Esophagus squamous epithelium (tissue), 5 donors: ENCODE measurements at regions not wholly inside any gene's neighbourhood (a gene's known extent, or its start where the extent isn't known, plus 50 kb on each side); places are given as distances from the start of the nearest gene placed in this dataset.
"Not testable (repeated sequence)": the region's sequence is repeated elsewhere in the genome, so short reads cannot be mapped to it uniquely, and the experiment has no call there.

Experiments
- DNase-seq: peaks from one replicate; lab custom pipeline; 2025; lab: John Stamatoyannopoulos, UW
- H3K27ac ChIP-seq, 4 donors: fragments of 200-600 bp; sonication (generic); one replicate each; pipeline ENCODE4 v1.5.1; 2016 to 2019; ENCODE audit warnings: mild to moderate bottlenecking in 1 of 4
- H3K27me3 ChIP-seq, 4 donors: fragments of 200-600 bp; sonication (generic); 1 replicate in 3 of 4; 2 replicates in 1 of 4; pipeline versions ENCODE4 v1.5.1 to v1.6.0; 2017 to 2021; ENCODE audit warnings: antibody characterized with exemption in 1 of 4
- H3K36me3 ChIP-seq, 3 donors: fragments of 200-600 bp; sonication (generic); one replicate each; pipeline ENCODE4 v1.5.1; 2016 to 2019
- H3K4me1 ChIP-seq, 3 donors: fragments of 200-600 bp; sonication (generic); one replicate each; pipeline ENCODE4 v1.5.1; 2017 to 2019
- H3K4me3 ChIP-seq, 4 donors: fragments of 200-600 bp; sonication (generic); 1 replicate in 3 of 4; 2 replicates in 1 of 4; pipeline ENCODE4 v1.5.1; 2016 to 2019; ENCODE audit warnings: mild to moderate bottlenecking in 2 of 4, moderate library complexity in 1 of 4
- H3K9me3 ChIP-seq, 3 donors: fragments of 200-600 bp; sonication (generic); one replicate each; pipeline ENCODE4 v1.5.1; 2016 to 2019
- CTCF ChIP-seq, 6 experiments: fragments of 450-650 bp in 4 of 6; fragments of 200-600 bp in 2 of 6; sonication (generic) in 2 of 6; IDR thresholded peaks; one replicate each; pipeline ENCODE4 v1.5.1; 2016 to 2019; ENCODE audit warnings: antibody characterized with exemption in 6 of 6, mild to moderate bottlenecking in 4 of 6, moderate library complexity in 4 of 6
- POLR2A ChIP-seq, 4 donors: fragments of 450-650 bp; IDR thresholded peaks; one replicate each; pipeline ENCODE4 v1.6.1; 2017; ENCODE audit warnings: antibody characterized with exemption in 4 of 4, mild to moderate bottlenecking in 4 of 4, moderate library complexity in 3 of 4
- WGBS, 2 donors: methylation state at CpG; one replicate each; pipeline ENCODE4 v1.1.5; 2018; 5-methylcytosine and 5-hydroxymethylcytosine counted together
- intact Hi-C: fragments of 100-400 bp; cut with DNase I; formaldehyde crosslinking; loops from one replicate; pipeline ENCODE4 v1.15.0; 2022
- donor health status: DM: yes; HTN: yes; CAD: no.

GRCh38 chr6:4725136-4725760 is 51.0 kb upstream of the CDYL start:
- DNase-seq, H3K36me3 ChIP-seq, H3K27ac ChIP-seq, H3K27me3 ChIP-seq, H3K4me1 ChIP-seq, intact Hi-C loops, H3K4me3 ChIP-seq, H3K9me3 ChIP-seq: not testable (repeated sequence)
- WGBS, 2 donors = 79 to 100% methylated on average over 2 to 6 of the region's 36 CpGs

GRCh38 chr6:4724727-4725126 is 51.5 kb upstream of the CDYL start:
- H3K27me3 ChIP-seq, H3K4me1 ChIP-seq, H3K36me3 ChIP-seq, H3K4me3 ChIP-seq, H3K27ac ChIP-seq, intact Hi-C loops, H3K9me3 ChIP-seq, DNase-seq: not testable (repeated sequence)
- 68 to 84% methylated on average over 5 to 6 of the region's 7 CpGs for WGBS, 2 donors

DNA sequence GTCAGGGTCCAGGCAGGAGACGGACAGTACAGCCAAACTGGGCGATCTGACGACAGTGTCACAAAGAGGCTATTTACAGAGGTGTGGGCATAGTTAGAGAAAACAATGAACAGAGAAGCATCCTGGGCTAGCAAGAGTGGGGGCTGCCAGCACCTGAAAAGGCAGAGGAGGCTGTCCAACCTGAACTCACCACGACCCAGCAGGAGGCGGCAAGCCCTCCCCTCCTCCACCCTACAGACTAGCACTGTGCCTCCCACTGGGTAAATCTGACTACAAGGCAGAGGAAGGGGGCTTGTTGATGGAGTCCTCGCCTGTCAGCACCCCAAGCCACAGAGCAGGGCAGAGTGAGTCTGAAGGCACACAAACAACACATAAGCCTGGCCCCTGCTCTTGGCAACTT is 52.8 kb upstream of the CDYL start:
- 66 to 68% methylated on average over 5 to 6 of the region's 6 CpGs for WGBS, 2 donors
- TF ChIP-seq POLR2A (IDR thresholded peaks at IDR 0.05) = no peak
- no peak for TF ChIP-seq CTCF (IDR thresholded peaks at IDR 0.05)
- H3K27me3 ChIP-seq = peaks cover 0 to 10% (median 0%) of the 10 kb centered on the region in 4 donors
- intact Hi-C loops = no loop called here
- DNase-seq = no peak
- no peaks in the 10 kb centered on the region for H3K36me3 ChIP-seq
- no peaks in the 10 kb centered on the region for H3K4me1 ChIP-seq
- no peaks in the 10 kb centered on the region for H3K9me3 ChIP-seq
- no peak overlapping the region for H3K4me3 ChIP-seq
- no peak overlapping the region for H3K27ac ChIP-seq

DNA sequence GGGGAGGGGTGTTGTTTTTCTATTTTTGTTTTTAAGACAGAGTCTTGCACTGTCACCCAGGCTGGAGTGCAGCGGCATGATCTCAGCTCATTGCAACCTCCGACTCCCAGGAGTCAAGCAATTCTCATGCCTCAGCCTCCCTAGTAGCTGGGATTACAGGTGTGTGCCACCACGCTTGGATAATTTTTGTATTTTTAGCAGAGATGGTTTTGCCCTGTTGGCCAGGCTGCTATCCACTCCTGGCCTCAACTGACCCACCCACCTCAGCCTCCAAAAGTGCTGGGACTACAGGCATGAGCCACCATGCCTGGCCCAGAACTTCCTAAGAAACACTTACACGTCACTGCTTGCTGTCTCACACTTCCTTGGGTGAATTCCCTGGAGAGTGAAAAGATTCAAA is 54.8 kb upstream of the CDYL start:
- H3K4me1 ChIP-seq, intact Hi-C loops, H3K27me3 ChIP-seq, H3K4me3 ChIP-seq, DNase-seq, H3K27ac ChIP-seq, H3K36me3 ChIP-seq, H3K9me3 ChIP-seq: not testable (repeated sequence)
- WGBS, 2 donors = 79 to 82% methylated on average over 3 to 4 of the region's 4 CpGs

GRCh38 chr6:4719491-4719890 is 56.7 kb upstream of the CDYL start:
- Histone ChIP-seq H3K9me3 (no peaks in the 10 kb centered on the region), H3K36me3 (no peaks in the 10 kb centered on the region), H3K27ac (no peak overlapping the region), H3K4me1 (no peaks in the 10 kb centered on the region), H3K4me3 (no peak overlapping the region), H3K27me3 (peaks cover 0 to 4% (median 0%) of the 10 kb centered on the region in 4 donors)
- no peak for DNase-seq
- intact Hi-C loops = no loop called here
- TF ChIP-seq POLR2A (IDR thresholded peaks at IDR 0.05) (no peak), CTCF (IDR thresholded peaks at IDR 0.05) (no peak)
- WGBS, 2 donors = 36 to 52% methylated on average over 1 of the region's 1 CpG

DNA sequence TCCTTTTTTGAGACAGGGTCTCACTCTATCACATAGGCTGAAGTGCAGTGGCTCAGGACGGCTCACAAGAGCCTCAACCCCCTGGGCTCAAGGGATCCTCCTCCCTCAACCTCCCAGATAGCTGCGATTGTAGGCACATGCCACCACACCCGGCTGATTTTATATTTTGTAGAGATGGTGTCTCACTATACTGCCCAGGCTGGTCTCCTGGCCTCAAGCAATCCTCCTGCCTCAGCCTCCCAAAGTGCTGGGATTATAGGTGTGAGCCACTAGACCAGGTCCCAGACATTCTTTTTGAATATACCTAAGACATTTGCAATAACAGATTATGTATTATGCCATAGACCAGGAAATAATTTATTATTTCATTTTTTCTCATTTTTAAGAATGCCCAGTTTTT is 58.3 kb upstream of the CDYL start:
- Histone ChIP-seq H3K4me1 (no peaks in the 10 kb centered on the region), H3K9me3 (no peaks in the 10 kb centered on the region), H3K27me3 (no peaks in the 10 kb centered on the region), H3K4me3 (no peak overlapping the region), H3K27ac (no peak overlapping the region), H3K36me3 (no peaks in the 10 kb centered on the region)
- intact Hi-C loops = no loop called here
- TF ChIP-seq CTCF (IDR thresholded peaks at IDR 0.05) (no peak), POLR2A (IDR thresholded peaks at IDR 0.05) (no peak)
- no peak for DNase-seq
- WGBS, 2 donors = 77 to 96% methylated on average over 3 of the region's 3 CpGs

DNA sequence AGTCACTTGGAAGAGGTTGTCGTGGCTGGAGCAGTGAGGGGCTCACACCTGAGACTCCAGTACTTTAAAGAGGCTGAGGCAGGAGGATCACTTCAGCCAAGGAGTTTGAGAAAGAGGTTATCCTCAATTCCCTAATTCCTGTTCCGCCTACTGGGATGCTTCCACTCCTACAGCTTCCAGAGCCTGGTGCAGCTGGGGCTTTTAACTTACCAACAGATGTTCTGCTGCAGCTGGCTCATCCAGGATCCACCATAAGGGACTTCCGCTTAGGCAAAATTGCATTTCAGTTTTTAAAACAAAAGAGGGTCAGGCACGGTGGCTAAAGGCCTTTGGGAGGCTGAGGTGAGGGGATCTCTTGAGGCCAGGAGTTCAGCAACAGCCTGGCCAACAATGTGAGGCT is 59.1 kb upstream of the CDYL start:
- WGBS, 2 donors = 74 to 89% methylated on average over 2 to 4 of the region's 4 CpGs
- intact Hi-C loops = no loop called here
- Histone ChIP-seq H3K9me3 (no peaks in the 10 kb centered on the region), H3K27me3 (no peaks in the 10 kb centered on the region), H3K4me3 (no peak overlapping the region), H3K4me1 (no peaks in the 10 kb centered on the region), H3K36me3 (no peaks in the 10 kb centered on the region), H3K27ac (no peak overlapping the region)
- TF ChIP-seq POLR2A (IDR thresholded peaks at IDR 0.05) (no peak), CTCF (IDR thresholded peaks at IDR 0.05) (no peak)
- no peak for DNase-seq
